ENCODE measurements at regions not wholly inside any gene's neighbourhood (a gene's known extent, or its start where the extent isn't known, plus 50 kb on each side); places are given as distances from the start of the nearest gene placed in this dataset.

- TF ChIP-seq, protein P1, sequence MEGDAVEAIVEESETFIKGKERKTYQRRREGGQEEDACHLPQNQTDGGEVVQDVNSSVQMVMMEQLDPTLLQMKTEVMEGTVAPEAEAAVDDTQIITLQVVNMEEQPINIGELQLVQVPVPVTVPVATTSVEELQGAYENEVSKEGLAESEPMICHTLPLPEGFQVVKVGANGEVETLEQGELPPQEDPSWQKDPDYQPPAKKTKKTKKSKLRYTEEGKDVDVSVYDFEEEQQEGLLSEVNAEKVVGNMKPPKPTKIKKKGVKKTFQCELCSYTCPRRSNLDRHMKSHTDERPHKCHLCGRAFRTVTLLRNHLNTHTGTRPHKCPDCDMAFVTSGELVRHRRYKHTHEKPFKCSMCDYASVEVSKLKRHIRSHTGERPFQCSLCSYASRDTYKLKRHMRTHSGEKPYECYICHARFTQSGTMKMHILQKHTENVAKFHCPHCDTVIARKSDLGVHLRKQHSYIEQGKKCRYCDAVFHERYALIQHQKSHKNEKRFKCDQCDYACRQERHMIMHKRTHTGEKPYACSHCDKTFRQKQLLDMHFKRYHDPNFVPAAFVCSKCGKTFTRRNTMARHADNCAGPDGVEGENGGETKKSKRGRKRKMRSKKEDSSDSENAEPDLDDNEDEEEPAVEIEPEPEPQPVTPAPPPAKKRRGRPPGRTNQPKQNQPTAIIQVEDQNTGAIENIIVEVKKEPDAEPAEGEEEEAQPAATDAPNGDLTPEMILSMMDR (IDR thresholded peaks at IDR 0.05 in 2 of 3, conservative IDR thresholded peaks at IDR 0.05 in 1 of 3; ENCODE audit: control insufficient read depth in 2 of 3, extremely low read depth in 1 of 3, insufficient read depth in 1 of 3, low read depth in 3 of 3, low read length in 3 of 3) = no peak
- TF ChIP-seq SUZ12 (IDR thresholded peaks at IDR 0.05; ENCODE audit: unreplicated experiment) (no peak), ELK1 (IDR thresholded peaks at IDR 0.05; ENCODE audit: low read depth, low read length) (no peak), JUND (IDR thresholded peaks at IDR 0.05; ENCODE audit: low read depth, low read length) (no peak), CREB1 (IDR thresholded peaks at IDR 0.05; ENCODE audit: low read depth) (no peak), FOS (IDR thresholded peaks at IDR 0.05; ENCODE audit: borderline replicate concordance, extremely low read depth, insufficient read length) (no peak), CHD1 (IDR thresholded peaks at IDR 0.05; ENCODE audit: low read depth, low read length) (no peak), POLR2A (IDR thresholded peaks at IDR 0.05; ENCODE audit: low read depth, low read length) (no peak), ZSCAN29 (IDR thresholded peaks at IDR 0.05) (no peak), RCOR1 (conservative IDR thresholded peaks at IDR 0.05; ENCODE audit: low read depth, low read length) (no peak), CBFB (IDR thresholded peaks at IDR 0.05; ENCODE audit: low read depth) (no peak), CBX3 (IDR thresholded peaks at IDR 0.05; ENCODE audit: borderline replicate concordance, low read depth) (no peak), DPF2 (IDR thresholded peaks at IDR 0.05) (no peak)
- TF ChIP-seq, protein P2, sequence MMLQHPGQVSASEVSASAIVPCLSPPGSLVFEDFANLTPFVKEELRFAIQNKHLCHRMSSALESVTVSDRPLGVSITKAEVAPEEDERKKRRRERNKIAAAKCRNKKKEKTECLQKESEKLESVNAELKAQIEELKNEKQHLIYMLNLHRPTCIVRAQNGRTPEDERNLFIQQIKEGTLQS (IDR thresholded peaks at IDR 0.05; ENCODE audit: borderline replicate concordance, extremely low read depth, low read depth, low read length) = no peak
Measured at GRCh38 chr13:84377106-84377505, 494.8 kb upstream of the SLITRK1 start.
